C4-2B (cell line): ENCODE measurements at regions not wholly inside any gene's neighbourhood (a gene's known extent, or its start where the extent isn't known, plus 50 kb on each side); places are given as distances from the start of the nearest gene placed in this dataset.

Experiments
- CTCF ChIP-seq: fragments of 450-650 bp; conservative IDR thresholded peaks from 2 replicates; pipeline ENCODE4 v1.5.1; 2017; ENCODE audit warnings: mild to moderate bottlenecking
- ZFX ChIP-seq: fragments of 450-650 bp; IDR thresholded peaks from 2 replicates; pipeline ENCODE4 v1.6.1; 2017

DNA sequence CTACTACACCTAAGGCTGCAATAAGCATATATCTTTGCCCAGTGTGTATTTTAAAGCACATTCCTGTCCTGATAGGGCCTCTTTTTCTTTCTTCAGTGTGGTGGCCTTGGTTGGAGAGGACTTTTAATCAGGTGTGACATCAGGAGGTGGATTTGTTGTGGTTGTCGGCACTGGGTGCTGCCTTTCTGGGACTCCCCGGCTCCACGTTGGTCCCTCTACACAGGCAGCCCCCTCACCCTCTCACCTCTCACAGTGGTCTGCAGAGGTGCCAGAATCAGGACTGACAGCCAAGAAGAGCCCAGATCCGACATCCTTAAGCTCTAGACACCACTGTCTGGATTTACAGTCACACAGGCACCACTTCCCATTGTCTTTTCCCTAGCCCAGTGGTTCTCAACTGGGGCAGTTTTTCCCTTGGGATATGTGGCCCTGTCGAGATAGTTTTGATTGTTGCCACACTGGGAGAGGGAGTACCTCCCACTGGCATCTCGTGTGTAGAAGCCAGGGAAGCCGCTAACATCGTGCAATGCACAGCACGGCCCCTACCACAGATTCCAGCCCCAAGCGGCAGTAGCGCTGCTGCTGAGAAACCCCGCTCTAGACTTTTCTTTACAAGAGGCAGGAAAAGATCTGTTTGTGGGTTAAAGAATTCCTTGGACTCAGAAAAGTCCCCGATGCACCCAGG is 314.1 kb downstream of the QKI start:
- TF ChIP-seq CTCF = no peak
- TF ChIP-seq ZFX = no peak
